ENCODE measurements at regions not wholly inside any gene's neighbourhood (a gene's known extent, or its start where the extent isn't known, plus 50 kb on each side); places are given as distances from the start of the nearest gene placed in this dataset.

GRCh38 chr22:49117486-49117885 lies 710.2 kb downstream of the BRD1 start:
- DNase-seq (ENCODE audit: extremely low read depth, low read depth): no peak
- TF ChIP-seq CTCF (IDR thresholded peaks at IDR 0.05; ENCODE audit: low read depth, low read length, missing control alignments): no peak
- H3K4me3 ChIP-seq (replicated peaks; ENCODE audit: low read depth, low read length): no peak overlapping the region

GRCh38 chr22:49116486-49117120 lies 711.1 kb downstream of the BRD1 start:
- no peak overlapping the region for H3K4me3 ChIP-seq (replicated peaks; ENCODE audit: low read depth, low read length)
- DNase-seq (ENCODE audit: extremely low read depth, low read depth): no peak
- no peak for TF ChIP-seq CTCF (IDR thresholded peaks at IDR 0.05; ENCODE audit: low read depth, low read length, missing control alignments)

- DNase-seq (ENCODE audit: extremely low read depth, low read depth): no peak
- H3K4me3 ChIP-seq (replicated peaks; ENCODE audit: low read depth, low read length): no peak overlapping the region
- no peak for TF ChIP-seq CTCF (IDR thresholded peaks at IDR 0.05; ENCODE audit: low read depth, low read length, missing control alignments)
These were observed 711.7 kb downstream of the BRD1 start for GRCh38 chr22:49116021-49116420.

GRCh38 chr22:49115197-49115596 lies 712.5 kb downstream of the BRD1 start:
- TF ChIP-seq CTCF (IDR thresholded peaks at IDR 0.05; ENCODE audit: low read depth, low read length, missing control alignments): no peak
- DNase-seq (ENCODE audit: extremely low read depth, low read depth): no peak

GRCh38 chr22:49113758-49114157 lies 713.9 kb downstream of the BRD1 start:
- no peak for TF ChIP-seq CTCF (IDR thresholded peaks at IDR 0.05; ENCODE audit: low read depth, low read length, missing control alignments)
- H3K4me3 ChIP-seq (replicated peaks; ENCODE audit: low read depth, low read length): no peak overlapping the region
- DNase-seq (ENCODE audit: extremely low read depth, low read depth): no peak

More at GRCh38 chr22:49115197-49115596, 712.5 kb downstream of the BRD1 start:
- H3K4me3 ChIP-seq (replicated peaks; ENCODE audit: low read depth, low read length): no peak overlapping the region

GRCh38 chr22:49112661-49113626 lies 714.7 kb downstream of the BRD1 start:
- DNase-seq (ENCODE audit: extremely low read depth, low read depth): no peak
- TF ChIP-seq CTCF (IDR thresholded peaks at IDR 0.05; ENCODE audit: low read depth, low read length, missing control alignments): no peak
- H3K4me3 ChIP-seq (replicated peaks; ENCODE audit: low read depth, low read length): no peak overlapping the region
